Liver (tissue), 8 donors: ENCODE measurements at regions not wholly inside any gene's neighbourhood (a gene's known extent, or its start where the extent isn't known, plus 50 kb on each side); places are given as distances from the start of the nearest gene placed in this dataset.

Source experiments
- DNase-seq: peaks from one replicate; pipeline ENCODE4 v3.0.0-alpha.2; 2017; ENCODE audit warnings: low spot score
- H3K27ac ChIP-seq, 2 donors: one replicate each; pipeline ENCODE4 v1.7.0; 2013; ENCODE audit warnings: inconsistent platforms in 2 of 2, low read length in 2 of 2, control low read depth in 1 of 2, low read depth in 1 of 2, mild to moderate bottlenecking in 1 of 2
- H3K27me3 ChIP-seq, 4 donors: one replicate each; pipeline versions ENCODE4 v1.6.1 to v1.7.0; 2013; ENCODE audit warnings: low read length in 3 of 4, inconsistent platforms in 1 of 4, mild to moderate bottlenecking in 1 of 4, moderate library complexity in 1 of 4; ENCODE audit not compliant: control insufficient read depth in 4 of 4, insufficient read depth in 4 of 4
- H3K36me3 ChIP-seq, 4 donors: one replicate each; pipeline versions ENCODE4 v1.6.1 to v1.7.0; 2013; ENCODE audit warnings: low read length in 3 of 4, mild to moderate bottlenecking in 3 of 4, low read depth in 1 of 4, moderate library complexity in 1 of 4; ENCODE audit not compliant: control insufficient read depth in 4 of 4, insufficient read depth in 3 of 4
- H3K4me1 ChIP-seq, 4 donors: one replicate each; pipeline versions ENCODE4 v1.6.1 to v1.7.0; 2013; ENCODE audit warnings: low read length in 3 of 4, mild to moderate bottlenecking in 3 of 4, moderate library complexity in 1 of 4; ENCODE audit not compliant: control insufficient read depth in 4 of 4, insufficient read depth in 4 of 4
- H3K4me3 ChIP-seq, 3 donors: one replicate each; pipeline versions ENCODE4 v1.6.1 to v1.7.0; 2013; ENCODE audit warnings: low read length in 3 of 3, control low read depth in 1 of 3, low read depth in 1 of 3, mild to moderate bottlenecking in 1 of 3
- H3K9ac ChIP-seq, 2 donors: one replicate each; pipeline ENCODE4 v1.7.0; 2013; ENCODE audit warnings: low read length in 2 of 2, mild to moderate bottlenecking in 2 of 2, moderate library complexity in 2 of 2, control low read depth in 1 of 2, low read depth in 1 of 2
- H3K9me3 ChIP-seq, 4 donors: one replicate each; pipeline versions ENCODE4 v1.6.1 to v1.7.0; 2013; ENCODE audit warnings: low read length in 3 of 4; ENCODE audit not compliant: control insufficient read depth in 4 of 4
- ATF3 ChIP-seq: IDR thresholded peaks from 2 replicates; pipeline ENCODE4 v1.6.1; 2016; ENCODE audit warnings: antibody characterized with exemption
- CTCF ChIP-seq: fragments of 150-350 bp; IDR thresholded peaks from 2 replicates; pipeline ENCODE4 v1.5.1; 2017; ENCODE audit warnings: improper control_type of control experiment, low read depth, low read length; ENCODE audit not compliant: missing input control
- EGR1 ChIP-seq, 2 donors: IDR thresholded peaks; 2 replicates each; pipeline ENCODE4 v1.6.1; 2016 to 2018; ENCODE audit warnings: antibody characterized with exemption in 2 of 2, low read depth in 2 of 2
- FOXA1 ChIP-seq: IDR thresholded peaks from 2 replicates; pipeline ENCODE4 v1.6.1; 2016; ENCODE audit warnings: antibody characterized with exemption
- HNF4A ChIP-seq, 2 donors: conservative IDR thresholded peaks; 2 replicates each; pipeline ENCODE4 v1.6.1; 2016; ENCODE audit warnings: antibody characterized with exemption in 2 of 2, mild to moderate bottlenecking in 2 of 2
- HNF4G ChIP-seq: IDR thresholded peaks from 2 replicates; pipeline ENCODE4 v1.6.1; 2016; ENCODE audit warnings: antibody characterized with exemption
- MAX ChIP-seq: IDR thresholded peaks from 2 replicates; pipeline ENCODE4 v1.6.1; 2016; ENCODE audit warnings: antibody characterized with exemption
- NR2F2 ChIP-seq: IDR thresholded peaks from 2 replicates; pipeline ENCODE4 v1.6.1; 2016; ENCODE audit warnings: antibody characterized with exemption
- REST ChIP-seq: IDR thresholded peaks from 2 replicates; pipeline ENCODE4 v1.6.1; 2016; ENCODE audit warnings: antibody characterized with exemption, mild to moderate bottlenecking
- RXRA ChIP-seq, 2 donors: IDR thresholded peaks; 2 replicates each; pipeline ENCODE4 v1.6.1; 2017 to 2018; ENCODE audit warnings: antibody characterized with exemption in 2 of 2, mild to moderate bottlenecking in 1 of 2
- SP1 ChIP-seq: IDR thresholded peaks from 2 replicates; pipeline ENCODE4 v1.6.1; 2018; ENCODE audit warnings: antibody characterized with exemption, mild to moderate bottlenecking
- TAF1 ChIP-seq: conservative IDR thresholded peaks from 2 replicates; pipeline ENCODE4 v1.6.1; 2016; ENCODE audit warnings: antibody characterized with exemption, mild to moderate bottlenecking
- YY1 ChIP-seq: IDR thresholded peaks from 2 replicates; pipeline ENCODE4 v1.6.1; 2016; ENCODE audit warnings: antibody characterized with exemption, mild to moderate bottlenecking
- ZBTB33 ChIP-seq: IDR thresholded peaks from 2 replicates; pipeline ENCODE4 v1.6.1; 2016; ENCODE audit warnings: antibody characterized with exemption
- WGBS: extraction: QIAGEN DNeasy Blood & Tissue Kit; methylation state at CpG from one replicate; pipeline ENCODE4 v1.1.7; 2013; 5-methylcytosine and 5-hydroxymethylcytosine counted together
- donor health status: healthy.
- donor health status: healthy.
- donor health status: healthy.
- donor health status: healthy.
- donor health status: healthy.

GRCh38 chr20:1811621-1812498, 83.3 kb upstream of the SIRPA start:
- DNase-seq = no peak
- H3K36me3 ChIP-seq = no peaks in the 10 kb centered on the region
- H3K27me3 ChIP-seq = no peaks in the 10 kb centered on the region
- 87% methylated on average over 5 of the region's 5 CpGs for WGBS
- H3K27ac ChIP-seq = peak overlapping the region; percentile 49 to 72
- TF ChIP-seq MAX (no peak), ATF3 (no peak), NR2F2 (no peak), HNF4G (no peak), TAF1 (no peak), SP1 (peak; percentile 2)
- no peaks in the 10 kb centered on the region for H3K9me3 ChIP-seq
- peaks cover 7 to 29% (median 15%) of the 10 kb centered on the region in 4 donors for H3K4me1 ChIP-seq
- no peak overlapping the region for H3K4me3 ChIP-seq
- H3K9ac ChIP-seq = no peak overlapping the region

- Histone ChIP-seq H3K27me3 (no peaks in the 10 kb centered on the region), H3K4me1 (peaks cover 7 to 29% (median 15%) of the 10 kb centered on the region in 4 donors), H3K36me3 (no peaks in the 10 kb centered on the region), H3K27ac (peak overlapping the region; percentile 49 to 72), H3K9ac (no peak overlapping the region), H3K9me3 (no peaks in the 10 kb centered on the region), H3K4me3 (no peak overlapping the region)
- WGBS = 28% methylated on average over 7 of the region's 7 CpGs
- DNase-seq = no peak
- TF ChIP-seq EGR1 (IDR thresholded peaks at IDR 0.05; ENCODE audit: low read depth in 2 of 2) = no peak
- TF ChIP-seq SP1 = peak; percentile 11
- TF ChIP-seq MAX = peak; percentile 62
- no peak for TF ChIP-seq ATF3
- no peak for TF ChIP-seq ZBTB33
- TF ChIP-seq HNF4A (conservative IDR thresholded peaks at IDR 0.05) = peak in 1 of 2 donors; percentile 26
- peak; percentile 13 to 45 for TF ChIP-seq RXRA (IDR thresholded peaks at IDR 0.05)
Observed at GRCh38 chr20:1810926-1811620, 84.1 kb upstream of the SIRPA start.

GRCh38 chr20:1810572-1810925, 84.7 kb upstream of the SIRPA start:
- Histone ChIP-seq H3K4me3 (no peak overlapping the region), H3K4me1 (peaks cover 7 to 29% (median 15%) of the 10 kb centered on the region in 4 donors), H3K9ac (no peak overlapping the region), H3K27me3 (no peaks in the 10 kb centered on the region), H3K36me3 (no peaks in the 10 kb centered on the region), H3K27ac (peak overlapping the region; percentile 49 to 72), H3K9me3 (no peaks in the 10 kb centered on the region)
- DNase-seq = no peak
- WGBS = 87% methylated on average over 5 of the region's 5 CpGs
- TF ChIP-seq SP1 (no peak), TAF1 (no peak), REST (no peak), FOXA1 (no peak), NR2F2 (no peak), YY1 (no peak), RXRA (IDR thresholded peaks at IDR 0.05) (no peak), ATF3 (no peak), EGR1 (IDR thresholded peaks at IDR 0.05; ENCODE audit: low read depth in 2 of 2) (no peak), MAX (no peak), CTCF (no peak)
